WI38 (cell line): ENCODE measurements at regions not wholly inside any gene's neighbourhood (a gene's known extent, or its start where the extent isn't known, plus 50 kb on each side); places are given as distances from the start of the nearest gene placed in this dataset.

Experiments
- H3K4me3 ChIP-seq: 2 replicates; pipeline ENCODE4 v1.5.1; 2011; ENCODE audit warnings: low read depth, mild to moderate bottlenecking, control low read depth, low read length
- TF ChIP-seq, protein P1 (sequence below): IDR thresholded peaks from 2 replicates; pipeline ENCODE4 v1.5.1; 2012; ENCODE audit warnings: low read depth, mild to moderate bottlenecking, control low read depth, low read length

DNA sequence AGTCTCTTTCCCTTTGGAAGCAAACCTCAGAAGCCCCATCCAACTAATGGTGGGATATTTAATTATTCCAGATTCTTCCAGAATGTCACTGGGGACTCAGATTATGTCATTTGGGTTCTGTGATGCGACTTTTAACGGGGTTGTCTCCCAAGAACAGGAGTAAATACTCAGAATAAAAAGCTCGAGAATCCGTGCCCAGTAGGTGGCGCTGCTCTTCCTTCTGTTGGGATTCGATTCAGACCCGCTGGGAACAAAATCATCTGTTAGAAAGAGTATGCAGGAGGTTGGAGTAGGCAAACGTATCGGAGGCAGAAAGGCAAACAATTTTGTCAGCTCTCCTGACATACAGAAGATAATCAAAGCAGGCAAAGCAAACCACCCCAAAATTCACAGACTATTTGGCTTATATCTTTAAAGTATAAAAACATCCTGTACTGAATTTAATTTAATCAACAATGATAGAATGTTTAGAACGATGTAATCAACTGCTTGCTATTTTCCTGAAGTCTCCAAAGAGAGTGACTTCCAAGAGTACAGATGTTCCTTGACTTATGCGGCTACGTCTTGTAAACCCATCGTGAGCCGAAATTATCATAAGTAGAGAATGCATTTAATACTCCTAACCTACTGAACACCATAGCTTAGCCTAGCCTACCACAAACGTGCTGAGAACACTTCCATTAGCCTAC lies 169.8 kb upstream of the RAI14 start:
- TF ChIP-seq, protein P1, sequence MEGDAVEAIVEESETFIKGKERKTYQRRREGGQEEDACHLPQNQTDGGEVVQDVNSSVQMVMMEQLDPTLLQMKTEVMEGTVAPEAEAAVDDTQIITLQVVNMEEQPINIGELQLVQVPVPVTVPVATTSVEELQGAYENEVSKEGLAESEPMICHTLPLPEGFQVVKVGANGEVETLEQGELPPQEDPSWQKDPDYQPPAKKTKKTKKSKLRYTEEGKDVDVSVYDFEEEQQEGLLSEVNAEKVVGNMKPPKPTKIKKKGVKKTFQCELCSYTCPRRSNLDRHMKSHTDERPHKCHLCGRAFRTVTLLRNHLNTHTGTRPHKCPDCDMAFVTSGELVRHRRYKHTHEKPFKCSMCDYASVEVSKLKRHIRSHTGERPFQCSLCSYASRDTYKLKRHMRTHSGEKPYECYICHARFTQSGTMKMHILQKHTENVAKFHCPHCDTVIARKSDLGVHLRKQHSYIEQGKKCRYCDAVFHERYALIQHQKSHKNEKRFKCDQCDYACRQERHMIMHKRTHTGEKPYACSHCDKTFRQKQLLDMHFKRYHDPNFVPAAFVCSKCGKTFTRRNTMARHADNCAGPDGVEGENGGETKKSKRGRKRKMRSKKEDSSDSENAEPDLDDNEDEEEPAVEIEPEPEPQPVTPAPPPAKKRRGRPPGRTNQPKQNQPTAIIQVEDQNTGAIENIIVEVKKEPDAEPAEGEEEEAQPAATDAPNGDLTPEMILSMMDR, result peak; percentile 67
- no peak overlapping the region for H3K4me3 ChIP-seq

DNA sequence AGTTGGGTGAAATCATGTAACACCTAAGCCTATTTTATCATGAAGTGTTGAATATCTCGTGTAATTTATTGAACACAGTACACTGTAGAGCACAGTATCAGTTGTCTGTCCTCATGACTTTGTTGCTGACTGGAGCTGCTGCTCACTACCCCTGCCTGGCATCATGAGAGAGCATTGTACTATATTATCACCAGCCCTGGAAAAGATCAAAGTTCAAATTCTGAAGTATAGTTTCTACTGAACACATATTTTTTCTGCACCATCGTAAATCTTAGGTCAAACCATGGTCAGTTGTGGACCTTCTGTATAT lies 169.3 kb upstream of the RAI14 start:
- TF ChIP-seq, protein P1, result no peak
- no peak overlapping the region for H3K4me3 ChIP-seq

DNA sequence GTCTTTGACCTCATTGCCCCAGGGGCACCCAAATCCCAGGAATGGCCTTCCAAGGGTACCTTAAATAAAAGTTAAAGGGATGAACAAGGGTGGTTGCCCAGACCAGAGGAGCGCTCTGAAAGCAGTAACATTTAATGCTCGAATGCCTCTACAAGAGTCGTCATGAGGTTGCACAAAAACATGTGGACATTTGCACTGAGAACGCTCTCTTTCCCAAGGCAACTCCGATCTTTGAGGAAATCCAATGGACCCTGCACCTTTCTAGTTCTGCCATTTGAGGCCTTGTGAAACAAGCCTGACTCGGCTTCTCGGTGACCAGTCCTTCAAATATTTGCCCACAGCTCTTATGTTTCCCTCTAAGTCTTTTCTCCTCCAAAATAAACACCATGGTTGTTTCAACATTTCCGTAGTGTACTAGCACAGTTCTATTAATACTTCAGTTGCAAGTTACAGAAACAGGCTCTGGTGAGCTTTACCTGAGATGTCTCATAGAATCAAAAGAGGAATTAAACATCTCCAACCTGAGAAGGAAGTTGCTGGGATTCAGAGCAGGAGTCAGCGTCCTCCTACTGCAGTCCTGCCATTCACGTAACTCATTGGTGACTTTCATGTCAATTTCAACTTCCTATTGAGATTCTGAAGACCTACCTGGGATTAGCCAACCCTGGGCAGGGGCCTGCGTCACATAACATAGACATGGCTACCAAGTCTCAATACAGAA lies 168.8 kb upstream of the RAI14 start:
- no peak overlapping the region for H3K4me3 ChIP-seq
- TF ChIP-seq, protein P1, result no peak

DNA sequence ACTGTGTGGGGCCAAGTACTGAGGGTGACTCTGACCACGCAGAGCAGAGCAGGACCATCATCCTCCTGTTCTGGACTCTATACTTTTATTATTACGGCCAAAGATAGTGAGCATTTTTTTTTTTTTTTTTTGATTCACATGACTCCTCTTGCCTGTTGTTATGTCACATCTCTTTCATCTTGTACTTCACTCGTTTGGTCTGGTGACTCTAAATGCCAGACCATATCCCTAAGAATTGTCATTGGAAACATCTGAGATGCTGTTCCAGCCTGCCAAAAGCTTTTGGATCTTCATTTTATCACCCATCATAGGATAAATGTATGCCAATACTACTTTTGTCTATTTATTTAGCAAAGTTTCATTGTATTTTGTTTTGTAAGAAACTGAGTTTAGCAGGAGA lies 168.2 kb upstream of the RAI14 start:
- TF ChIP-seq, protein P1, result no peak
- no peak overlapping the region for H3K4me3 ChIP-seq

DNA sequence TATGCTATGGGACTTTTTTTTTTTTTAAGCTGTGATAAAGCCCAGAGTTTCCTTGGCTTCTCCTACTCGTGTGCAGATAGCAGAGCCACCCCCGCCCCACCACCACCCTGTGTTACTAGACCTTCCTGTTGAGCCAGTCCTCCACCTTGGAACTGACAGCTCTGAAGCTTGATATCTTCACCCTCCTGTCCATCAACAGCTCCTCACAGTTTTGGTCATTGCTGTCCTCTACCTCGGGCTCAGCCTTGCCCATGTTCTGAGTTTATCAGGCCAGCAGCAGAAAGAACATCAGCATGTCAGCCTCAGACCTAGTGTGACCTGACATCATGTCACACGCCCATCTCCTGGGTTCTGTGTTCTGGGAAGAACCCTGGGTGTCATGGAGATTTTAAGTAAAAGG lies 167.1 kb upstream of the RAI14 start:
- TF ChIP-seq, protein P1, result no peak
- H3K4me3 ChIP-seq, result no peak overlapping the region

DNA sequence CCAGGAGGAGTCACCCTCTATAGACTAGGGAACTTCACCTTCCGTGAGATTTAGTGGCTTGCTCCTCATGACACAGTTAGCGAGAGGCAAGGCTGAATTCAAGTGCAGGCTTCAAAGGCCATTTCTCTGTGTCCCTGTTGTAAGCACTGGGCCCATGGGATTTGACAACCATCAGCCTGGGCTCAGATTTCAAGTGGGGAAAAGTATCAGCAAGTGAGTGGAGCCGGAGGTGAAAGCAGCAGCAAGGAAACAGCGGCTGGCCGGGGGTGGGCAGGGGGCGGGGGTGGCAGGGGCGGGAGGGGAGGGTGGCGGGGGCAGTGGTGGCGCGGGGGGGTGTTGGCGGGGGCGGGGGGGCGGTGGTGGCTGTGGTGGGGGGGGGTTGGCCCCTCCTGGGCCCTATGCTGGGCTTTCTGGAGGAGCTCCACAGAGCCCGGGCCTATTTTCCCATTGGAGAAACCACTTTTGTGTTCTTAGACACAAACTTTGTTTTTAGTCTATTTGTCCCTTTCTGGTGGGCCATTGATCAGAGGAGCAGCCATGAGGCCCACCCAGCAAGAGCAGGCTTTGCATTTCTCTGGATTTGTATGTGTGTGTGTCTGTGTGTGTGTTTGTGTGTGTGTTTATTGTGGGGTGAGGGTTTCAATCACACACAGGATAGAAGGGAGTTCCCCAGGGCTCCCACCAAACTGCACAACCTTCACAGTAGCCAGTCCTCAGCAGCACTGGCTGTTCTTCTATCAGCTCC lies 165.4 kb upstream of the RAI14 start:
- no peak overlapping the region for H3K4me3 ChIP-seq
- TF ChIP-seq, protein P1, result no peak

DNA sequence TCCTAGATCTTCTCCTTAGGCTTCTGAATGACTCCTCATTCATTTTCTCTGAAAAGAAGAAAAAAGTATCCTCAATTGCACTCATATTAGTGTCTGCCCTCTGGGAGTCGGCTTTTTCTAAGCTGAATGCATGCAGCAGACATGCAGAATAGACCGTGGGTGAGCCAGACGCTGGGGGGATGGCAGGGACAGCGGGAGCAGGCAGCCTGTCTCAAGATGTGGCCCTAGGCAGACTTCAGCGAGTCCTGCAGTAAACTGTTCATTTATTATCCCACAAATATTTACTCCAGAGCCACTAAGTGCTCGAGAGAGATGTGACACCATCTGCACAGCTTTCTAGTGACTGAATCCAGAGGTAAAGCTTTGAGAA lies 164.9 kb upstream of the RAI14 start:
- TF ChIP-seq, protein P1, result no peak
- H3K4me3 ChIP-seq, result no peak overlapping the region
